T-cell (primary cell): ENCODE measurements at regions not wholly inside any gene's neighbourhood (a gene's known extent, or its start where the extent isn't known, plus 50 kb on each side); places are given as distances from the start of the nearest gene placed in this dataset.
A peak's percentile ranks its signal among the peaks of the same experiment; 100 is the strongest.

Experiments
- ATAC-seq, 4 experiments: fragments of 200-7000 bp in 3 of 4; fragments of 150-1000 bp in 1 of 4; cut with Tn5 transposase; replicated peaks in 1 of 4; 1 replicate in 3 of 4; 2 replicates in 1 of 4; pipeline ENCODE4 v1.10.0; 2021; ENCODE audit warnings: moderate library complexity in 3 of 4, mild to moderate bottlenecking in 2 of 4, moderate number of reproducible peaks in 1 of 4
- CTCF ChIA-PET, 2 donors: fragments of 300-600 bp; sonication (Branson Sonifier 250); formaldehyde crosslinking; loops; one replicate each; lab custom pipeline; 2022; ENCODE audit warnings: antibody characterized with exemption in 2 of 2; lab: Charles Lee
- POLR2A ChIA-PET, 2 donors: fragments of 300-600 bp; sonication (Branson Sonifier 250); formaldehyde crosslinking; loops; one replicate each; lab custom pipeline; 2022; ENCODE audit warnings: antibody characterized with exemption in 2 of 2; lab: Charles Lee
- DNase-seq, 35 experiments: peaks; one replicate each; pipeline versions ENCODE4 v3.0.0 to v3.0.0-alpha.2; 2013 to 2023
- H3K27ac ChIP-seq: one replicate; pipeline ENCODE4 v1.5.1; 2013; ENCODE audit warnings: low read length
- H3K27me3 ChIP-seq, 2 experiments: replicated peaks in 1 of 2; 1 replicate in 1 of 2; 2 replicates in 1 of 2; pipeline versions ENCODE4 v1.6.1 to v1.7.0; 2013; ENCODE audit warnings: low read length in 1 of 2, mixed read lengths in 1 of 2; ENCODE audit not compliant: control insufficient read depth in 2 of 2, insufficient read depth in 2 of 2; ENCODE audit errors: extremely low read depth in 1 of 2
- H3K36me3 ChIP-seq, 2 donors: 1 replicate in 1 of 2; 2 replicates in 1 of 2; pipeline versions ENCODE4 v1.6.1 to v1.7.0; 2013; ENCODE audit warnings: low read length in 1 of 2; ENCODE audit not compliant: control insufficient read depth in 2 of 2, insufficient read depth in 1 of 2; ENCODE audit errors: extremely low read depth in 1 of 2
- H3K4me1 ChIP-seq, 2 experiments: 1 replicate in 1 of 2; 2 replicates in 1 of 2; pipeline versions ENCODE4 v1.6.1 to v1.7.0; 2013; ENCODE audit warnings: low read length in 2 of 2, mixed read lengths in 1 of 2; ENCODE audit not compliant: insufficient read depth in 2 of 2, control insufficient read depth in 1 of 2; ENCODE audit errors: extremely low read depth in 1 of 2
- H3K4me3 ChIP-seq, 2 donors: 1 replicate in 1 of 2; 2 replicates in 1 of 2; pipeline versions ENCODE4 v1.5.1 to v1.7.0; 2013; ENCODE audit warnings: mild to moderate bottlenecking in 2 of 2, low read length in 1 of 2, moderate library complexity in 1 of 2; ENCODE audit not compliant: control insufficient read depth in 1 of 2; ENCODE audit errors: extremely low read depth in 1 of 2
- H3K9me3 ChIP-seq: 2 replicates; pipeline ENCODE4 v1.7.0; 2013
- H3K27ac Mint-ChIP-seq, 2 donors: one replicate each; pipeline ENCODE4 v1.8.0; 2020 to 2021; ENCODE audit warnings: mild to moderate bottlenecking in 2 of 2, mixed read lengths in 2 of 2
- H3K27me3 Mint-ChIP-seq, 2 donors: one replicate each; pipeline ENCODE4 v1.8.0; 2021 to 2022; ENCODE audit warnings: mixed read lengths in 2 of 2
- H3K36me3 Mint-ChIP-seq: one replicate; pipeline ENCODE4 v1.8.0; 2021; ENCODE audit warnings: mixed read lengths
- H3K4me1 Mint-ChIP-seq, 3 donors: one replicate each; pipeline ENCODE4 v1.8.0; 2020 to 2022; ENCODE audit warnings: mixed read lengths in 3 of 3, mild to moderate bottlenecking in 1 of 3
- H3K4me3 Mint-ChIP-seq, 3 donors: one replicate each; pipeline ENCODE4 v1.8.0; 2020 to 2022; ENCODE audit warnings: mild to moderate bottlenecking in 3 of 3, mixed read lengths in 3 of 3, moderate library complexity in 3 of 3
- H3K9me3 Mint-ChIP-seq, 3 donors: one replicate each; pipeline ENCODE4 v1.8.0; 2020 to 2022; ENCODE audit warnings: mixed read lengths in 3 of 3
- WGBS: methylation state at CpG from one replicate; pipeline ENCODE4 v1.1.5; 2013; ENCODE audit warnings: missing lambda C conversion rate; ENCODE audit not compliant: insufficient coverage; 5-methylcytosine and 5-hydroxymethylcytosine counted together

GRCh38 chr2:147088871-147089270 is 756.0 kb upstream of the ACVR2A start:
- Histone ChIP-seq H3K27ac (no peak overlapping the region), H3K9me3 (no peaks in the 10 kb centered on the region), H3K27me3 (no peaks in the 10 kb centered on the region), H3K4me1 (no peaks in the 10 kb centered on the region), H3K36me3 (no peaks in the 10 kb centered on the region), H3K4me3 (no peak overlapping the region)
- POLR2A ChIA-PET: no interaction called here
- no peak for ATAC-seq
- Mint-ChIP-seq H3K4me3 (no peak overlapping the region), H3K4me1 (peaks cover 0 to 2% (median 0%) of the 10 kb centered on the region in 3 donors), H3K36me3 (no peaks in the 10 kb centered on the region), H3K27me3 (peaks cover 0 to 9% of the 10 kb centered on the region in 2 donors), H3K9me3 (no peaks in the 10 kb centered on the region), H3K27ac (no peak overlapping the region)
- no peak for DNase-seq
- WGBS: 77% methylated on average over 2 of the region's 2 CpGs
- CTCF ChIA-PET: interaction anchor here in 1 of 2 donors (0.7 kb wide), 1 partner anchor 821 kb away, joined by 3 read pairs; no protein-coding TSS in a partner anchor

GRCh38 chr2:147086715-147087114 is 758.1 kb upstream of the ACVR2A start:
- Histone ChIP-seq H3K9me3 (no peaks in the 10 kb centered on the region), H3K36me3 (no peaks in the 10 kb centered on the region), H3K4me3 (no peak overlapping the region), H3K4me1 (no peaks in the 10 kb centered on the region), H3K27ac (no peak overlapping the region), H3K27me3 (no peaks in the 10 kb centered on the region)
- ATAC-seq (no peak), DNase-seq (no peak)
- Mint-ChIP-seq H3K9me3 (no peaks in the 10 kb centered on the region), H3K36me3 (no peaks in the 10 kb centered on the region), H3K4me3 (no peak overlapping the region), H3K4me1 (peaks cover 0 to 5% (median 0%) of the 10 kb centered on the region in 3 donors), H3K27me3 (peaks cover 0 to 13% of the 10 kb centered on the region in 2 donors), H3K27ac (no peak overlapping the region)
- CTCF ChIA-PET: interaction anchor here (0.6 to 5.6 kb wide), 2 partner anchors 245 to 824 kb away, joined by 3 to 52 read pairs; no protein-coding TSS in a partner anchor
- POLR2A ChIA-PET: no interaction called here
- WGBS: 100% methylated on average over 1 of the region's 2 CpGs

GRCh38 chr2:147083664-147084063 is 761.2 kb upstream of the ACVR2A start:
- Histone ChIP-seq H3K9me3 (no peaks in the 10 kb centered on the region), H3K36me3 (no peaks in the 10 kb centered on the region), H3K27ac (no peak overlapping the region), H3K4me1 (no peaks in the 10 kb centered on the region), H3K27me3 (no peaks in the 10 kb centered on the region), H3K4me3 (no peak overlapping the region)
- no peak for ATAC-seq
- DNase-seq: no peak
- peaks cover 0 to 13% of the 10 kb centered on the region in 2 donors for H3K27me3 Mint-ChIP-seq
- POLR2A ChIA-PET: no interaction called here
- H3K4me1 Mint-ChIP-seq: peaks cover 0 to 5% (median 0%) of the 10 kb centered on the region in 3 donors
- CTCF ChIA-PET: interaction anchor here (0.6 to 6.8 kb wide), 4 partner anchors 15 to 827 kb away, joined by 3 to 85 read pairs (median 28); no protein-coding TSS in a partner anchor
- H3K9me3 Mint-ChIP-seq: no peaks in the 10 kb centered on the region
- WGBS: 100% methylated on average over 2 of the region's 4 CpGs
- H3K36me3 Mint-ChIP-seq: no peaks in the 10 kb centered on the region
- no peak overlapping the region for H3K4me3 Mint-ChIP-seq
- no peak overlapping the region for H3K27ac Mint-ChIP-seq

GRCh38 chr2:147082850-147083522 is 761.8 kb upstream of the ACVR2A start:
- POLR2A ChIA-PET: interaction anchor here in 1 of 2 donors (0.6 kb wide), 1 partner anchor 835 kb away, joined by 3 read pairs; no protein-coding TSS in a partner anchor
- H3K4me3 ChIP-seq: no peak overlapping the region
- DNase-seq (peak in 26 of 35 experiments; percentile 2 to 70 (median 16)), ATAC-seq (peak in 3 of 4 experiments; percentile 36 to 60 (median 41))
- Mint-ChIP-seq H3K27ac (no peak overlapping the region), H3K27me3 (peaks cover 0 to 13% of the 10 kb centered on the region in 2 donors), H3K4me1 (peaks cover 0 to 5% (median 0%) of the 10 kb centered on the region in 3 donors), H3K36me3 (no peaks in the 10 kb centered on the region), H3K4me3 (no peak overlapping the region), H3K9me3 (no peaks in the 10 kb centered on the region)
- H3K36me3 ChIP-seq: no peaks in the 10 kb centered on the region
- WGBS: no CpG with 5 or more reads among the region's 3 CpGs
- H3K9me3 ChIP-seq: no peaks in the 10 kb centered on the region
- H3K27me3 ChIP-seq: no peaks in the 10 kb centered on the region
- CTCF ChIA-PET: interaction anchor here (0.6 to 6.8 kb wide), 7 partner anchors 8 to 828 kb away, joined by 3 to 85 read pairs (median 4); no protein-coding TSS in a partner anchor
- no peaks in the 10 kb centered on the region for H3K4me1 ChIP-seq
- no peak overlapping the region for H3K27ac ChIP-seq

- Histone ChIP-seq H3K27ac (no peak overlapping the region), H3K4me1 (no peaks in the 10 kb centered on the region), H3K27me3 (no peaks in the 10 kb centered on the region), H3K4me3 (no peak overlapping the region), H3K36me3 (no peaks in the 10 kb centered on the region), H3K9me3 (no peaks in the 10 kb centered on the region)
- no peaks in the 10 kb centered on the region for H3K36me3 Mint-ChIP-seq
- H3K4me3 Mint-ChIP-seq: no peak overlapping the region
- ChIA-PET CTCF (interaction anchor here (0.6 to 6.8 kb wide), 4 partner anchors 829 to 1398 kb away, joined by 3 to 85 read pairs (median 28); no protein-coding TSS in a partner anchor), POLR2A (no interaction called here)
- no peak for ATAC-seq
- 60% methylated on average over 1 of the region's 4 CpGs for WGBS
- no peak for DNase-seq
- H3K27ac Mint-ChIP-seq: no peak overlapping the region
- no peaks in the 10 kb centered on the region for H3K9me3 Mint-ChIP-seq
- H3K4me1 Mint-ChIP-seq: peaks cover 0 to 5% (median 0%) of the 10 kb centered on the region in 3 donors
- H3K27me3 Mint-ChIP-seq: peaks cover 2 to 23% of the 10 kb centered on the region in 2 donors
These were observed 763.0 kb upstream of the ACVR2A start for GRCh38 chr2:147081831-147082230.

- Mint-ChIP-seq H3K27ac (no peak overlapping the region), H3K4me1 (no peaks in the 10 kb centered on the region), H3K36me3 (no peaks in the 10 kb centered on the region), H3K4me3 (no peak overlapping the region), H3K27me3 (peaks cover 9 to 14% of the 10 kb centered on the region in 2 donors), H3K9me3 (no peaks in the 10 kb centered on the region)
- H3K4me1 ChIP-seq: no peaks in the 10 kb centered on the region
- no peaks in the 10 kb centered on the region for H3K9me3 ChIP-seq
- no peak overlapping the region for H3K27ac ChIP-seq
- ATAC-seq: no peak
- no peak for DNase-seq
- no peaks in the 10 kb centered on the region for H3K36me3 ChIP-seq
- CTCF ChIA-PET: no interaction called here
- POLR2A ChIA-PET: no interaction called here
- no peak overlapping the region for H3K4me3 ChIP-seq
- no peaks in the 10 kb centered on the region for H3K27me3 ChIP-seq
- 56% methylated on average over 1 of the region's 2 CpGs for WGBS
These were observed 768.2 kb upstream of the ACVR2A start for GRCh38 chr2:147076634-147077033.
